Osteoblast (primary cell): ENCODE measurements at regions not wholly inside any gene's neighbourhood (a gene's known extent, or its start where the extent isn't known, plus 50 kb on each side); places are given as distances from the start of the nearest gene placed in this dataset.

Experiments
- DNase-seq: peaks from one replicate; pipeline ENCODE4 v3.0.0; 2011; ENCODE audit warnings: low spot score, mixed read lengths; ENCODE audit not compliant: insufficient read length; ENCODE audit errors: missing footprints
- H2AFZ ChIP-seq: 2 replicates; pipeline ENCODE4 v1.6.0; 2011; ENCODE audit warnings: mild to moderate bottlenecking, low read length
- H3K27ac ChIP-seq: 2 replicates; pipeline ENCODE4 v1.5.1; 2011; ENCODE audit warnings: mild to moderate bottlenecking, low read depth, low read length, moderate library complexity
- H3K27me3 ChIP-seq: 2 replicates; pipeline ENCODE4 v1.6.0; 2012; ENCODE audit warnings: mild to moderate bottlenecking, control low read depth, inconsistent platforms, low read length, moderate library complexity; ENCODE audit not compliant: insufficient read depth
- H3K36me3 ChIP-seq: 2 replicates; pipeline ENCODE4 v1.5.1; 2011; ENCODE audit warnings: mild to moderate bottlenecking, low read length, control low read depth, moderate library complexity; ENCODE audit not compliant: insufficient read depth
- H3K4me1 ChIP-seq: 2 replicates; pipeline ENCODE4 v1.5.1; 2011; ENCODE audit warnings: mild to moderate bottlenecking, low read length, control low read depth, moderate library complexity; ENCODE audit not compliant: insufficient read depth
- H3K4me2 ChIP-seq: 2 replicates; pipeline ENCODE4 v1.6.0; 2011; ENCODE audit warnings: mild to moderate bottlenecking, low read length; ENCODE audit not compliant: insufficient read depth
- H3K4me3 ChIP-seq: fragments of 200-600 bp; sonication (generic); 3 replicates; pipeline ENCODE4 v1.5.1; 2012; ENCODE audit warnings: mild to moderate bottlenecking, low read length, inconsistent platforms; ENCODE audit not compliant: insufficient read depth
- H3K79me2 ChIP-seq: 2 replicates; pipeline ENCODE4 v1.6.0; 2012; ENCODE audit warnings: mild to moderate bottlenecking, low read length, control low read depth, inconsistent platforms; ENCODE audit not compliant: insufficient read depth
- H3K9me3 ChIP-seq: 2 replicates; pipeline ENCODE4 v1.5.1; 2011; ENCODE audit warnings: low read depth, low read length, control low read depth
- H4K20me1 ChIP-seq: 2 replicates; pipeline ENCODE4 v1.6.0; 2012; ENCODE audit warnings: mild to moderate bottlenecking, low read length, control low read depth; ENCODE audit not compliant: insufficient read depth
- TF ChIP-seq, protein P1 (sequence below): IDR thresholded peaks from 2 replicates; pipeline ENCODE4 v1.5.1; 2011; ENCODE audit warnings: mild to moderate bottlenecking, low read depth, low read length, moderate library complexity; ENCODE audit errors: extremely low read depth

DNA sequence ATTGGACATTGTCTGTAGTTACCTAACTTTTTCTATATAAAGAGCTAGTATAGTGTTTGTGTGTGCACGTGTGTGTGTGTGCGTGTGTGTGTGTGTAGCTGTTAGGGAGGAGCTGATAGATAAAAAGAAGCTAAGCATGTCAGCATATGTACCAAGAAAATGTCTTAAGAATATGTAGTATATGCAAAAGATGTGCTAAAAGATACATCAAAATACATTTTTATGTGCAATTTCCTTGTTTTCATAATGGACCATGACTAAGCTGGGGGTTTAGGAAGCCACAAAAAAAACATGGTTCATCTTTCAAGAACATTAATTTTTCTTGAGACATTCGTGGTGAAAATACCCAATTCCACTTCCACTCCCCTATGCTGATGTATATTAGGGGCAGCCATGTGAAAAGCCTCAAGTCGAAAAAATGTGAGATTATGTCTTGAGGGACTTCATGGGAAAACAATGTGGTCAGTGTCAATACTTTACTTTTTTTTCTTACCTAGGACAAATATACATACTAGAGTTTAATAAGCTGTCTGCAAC is 1599.7 kb downstream of the ARAP2 start:
- no peak for DNase-seq
- TF ChIP-seq, protein P1, sequence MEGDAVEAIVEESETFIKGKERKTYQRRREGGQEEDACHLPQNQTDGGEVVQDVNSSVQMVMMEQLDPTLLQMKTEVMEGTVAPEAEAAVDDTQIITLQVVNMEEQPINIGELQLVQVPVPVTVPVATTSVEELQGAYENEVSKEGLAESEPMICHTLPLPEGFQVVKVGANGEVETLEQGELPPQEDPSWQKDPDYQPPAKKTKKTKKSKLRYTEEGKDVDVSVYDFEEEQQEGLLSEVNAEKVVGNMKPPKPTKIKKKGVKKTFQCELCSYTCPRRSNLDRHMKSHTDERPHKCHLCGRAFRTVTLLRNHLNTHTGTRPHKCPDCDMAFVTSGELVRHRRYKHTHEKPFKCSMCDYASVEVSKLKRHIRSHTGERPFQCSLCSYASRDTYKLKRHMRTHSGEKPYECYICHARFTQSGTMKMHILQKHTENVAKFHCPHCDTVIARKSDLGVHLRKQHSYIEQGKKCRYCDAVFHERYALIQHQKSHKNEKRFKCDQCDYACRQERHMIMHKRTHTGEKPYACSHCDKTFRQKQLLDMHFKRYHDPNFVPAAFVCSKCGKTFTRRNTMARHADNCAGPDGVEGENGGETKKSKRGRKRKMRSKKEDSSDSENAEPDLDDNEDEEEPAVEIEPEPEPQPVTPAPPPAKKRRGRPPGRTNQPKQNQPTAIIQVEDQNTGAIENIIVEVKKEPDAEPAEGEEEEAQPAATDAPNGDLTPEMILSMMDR: no peak
- Histone ChIP-seq H3K36me3 (no peaks in the 10 kb centered on the region), H3K4me1 (no peaks in the 10 kb centered on the region), H3K9me3 (no peaks in the 10 kb centered on the region), H3K79me2 (no peaks in the 10 kb centered on the region), H3K27me3 (no peaks in the 10 kb centered on the region), H3K4me2 (no peak overlapping the region), H3K27ac (no peak overlapping the region), H2AFZ (no peak overlapping the region), H4K20me1 (no peaks in the 10 kb centered on the region), H3K4me3 (no peak overlapping the region)

DNA sequence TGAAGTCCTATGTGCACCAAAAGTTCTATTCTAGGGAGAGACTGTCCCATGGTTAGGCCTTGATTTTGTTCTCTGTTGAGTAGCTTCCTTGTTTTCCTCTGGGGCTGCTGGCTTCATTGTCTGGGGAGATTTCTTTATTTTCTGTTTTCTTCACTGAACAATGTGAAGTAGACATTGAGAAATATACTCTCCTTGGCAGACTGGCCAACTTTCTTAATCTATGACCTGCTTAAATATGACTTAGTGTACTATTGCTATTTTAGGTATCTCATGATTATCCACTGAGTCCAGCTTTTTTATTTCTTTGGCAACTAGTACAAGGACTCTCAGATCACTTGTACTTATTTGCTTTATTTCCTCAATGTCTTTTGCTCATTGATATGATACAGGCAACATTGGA is 1594.6 kb downstream of the ARAP2 start:
- H3K4me2 ChIP-seq: no peak overlapping the region
- no peak for DNase-seq
- H3K27ac ChIP-seq: no peak overlapping the region
- TF ChIP-seq, protein P1: no peak
- no peaks in the 10 kb centered on the region for H3K36me3 ChIP-seq
- no peaks in the 10 kb centered on the region for H3K4me1 ChIP-seq
- no peaks in the 10 kb centered on the region for H3K9me3 ChIP-seq
- no peaks in the 10 kb centered on the region for H3K79me2 ChIP-seq
- no peaks in the 10 kb centered on the region for H4K20me1 ChIP-seq
- no peak overlapping the region for H3K4me3 ChIP-seq
- no peak overlapping the region for H2AFZ ChIP-seq
- no peaks in the 10 kb centered on the region for H3K27me3 ChIP-seq

DNA sequence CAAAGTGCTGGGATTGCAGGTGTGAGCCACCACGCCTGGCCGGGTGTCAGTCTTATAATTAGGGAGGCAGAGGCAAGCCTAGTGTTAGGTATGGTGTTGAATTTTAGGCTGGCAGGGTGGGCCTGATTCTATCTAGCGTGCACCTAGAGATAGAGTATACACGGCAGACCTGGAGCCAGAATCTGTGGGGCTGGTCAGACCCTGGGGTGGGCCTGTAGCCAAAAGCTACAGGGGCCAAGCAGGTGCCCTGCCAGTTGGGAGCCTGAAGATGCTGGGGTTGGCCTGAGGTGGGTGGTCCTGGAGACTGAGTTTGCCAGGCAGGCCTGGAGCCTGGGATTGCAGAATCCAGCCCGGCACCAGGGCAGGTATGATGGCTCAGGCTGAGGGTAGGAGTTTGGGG is 1580.3 kb downstream of the ARAP2 start:
- Histone ChIP-seq H3K27me3 (no peaks in the 10 kb centered on the region), H3K36me3 (no peaks in the 10 kb centered on the region), H3K79me2 (no peaks in the 10 kb centered on the region), H3K27ac (no peak overlapping the region), H3K4me1 (no peaks in the 10 kb centered on the region), H3K4me2 (no peak overlapping the region), H4K20me1 (no peaks in the 10 kb centered on the region), H2AFZ (no peak overlapping the region), H3K4me3 (no peak overlapping the region), H3K9me3 (peaks cover 6% of the 10 kb centered on the region)
- TF ChIP-seq, protein P1: no peak
- DNase-seq: no peak

DNA sequence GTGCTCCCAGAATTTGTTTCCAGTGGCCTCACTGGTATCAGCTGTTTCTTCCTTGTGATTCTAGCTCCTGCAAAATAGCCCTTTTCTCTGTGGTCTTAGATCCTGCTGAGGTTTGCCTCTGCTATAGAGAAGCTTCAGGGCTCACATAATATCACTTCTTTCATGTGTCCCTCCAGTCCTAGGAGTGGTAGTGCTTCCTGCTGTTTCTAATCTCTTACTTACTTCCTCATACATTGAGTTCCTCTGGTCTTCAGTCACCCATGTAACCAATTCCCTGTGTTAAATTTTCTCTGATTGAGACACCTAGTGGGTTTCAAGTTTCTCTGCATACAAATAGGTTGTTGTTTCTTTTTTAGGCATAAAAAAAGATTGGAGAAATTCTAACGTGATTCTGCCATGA is 1567.9 kb downstream of the ARAP2 start:
- Histone ChIP-seq H3K27me3 (no peaks in the 10 kb centered on the region), H3K4me1 (no peaks in the 10 kb centered on the region), H3K79me2 (no peaks in the 10 kb centered on the region), H3K4me3 (no peak overlapping the region), H3K27ac (no peak overlapping the region), H3K36me3 (no peaks in the 10 kb centered on the region), H2AFZ (no peak overlapping the region), H3K4me2 (no peak overlapping the region), H3K9me3 (no peaks in the 10 kb centered on the region), H4K20me1 (no peaks in the 10 kb centered on the region)
- TF ChIP-seq, protein P1: no peak
- no peak for DNase-seq
